Caco-2 (cell line): ENCODE measurements at regions not wholly inside any gene's neighbourhood (a gene's known extent, or its start where the extent isn't known, plus 50 kb on each side); places are given as distances from the start of the nearest gene placed in this dataset.

Experiments
- BruUV-seq: library from RNA; stranded (reverse); fragments of 400-500 nt; replicated peaks from 2 replicates; lab custom pipeline; 2021; lab: Mats Ljungman, UMichigan
- CTCF ChIA-PET: fragments of 300-600 bp; sonication (Branson Sonifier 250); formaldehyde crosslinking; loops from one replicate; lab custom pipeline; 2022; ENCODE audit warnings: antibody characterized with exemption; lab: Charles Lee
- POLR2A ChIA-PET: fragments of 300-600 bp; sonication (Branson Sonifier 250); formaldehyde crosslinking; loops from one replicate; lab custom pipeline; 2022; ENCODE audit warnings: antibody characterized with exemption; lab: Charles Lee
- DNase-seq, 2 experiments: peaks; one replicate each; pipeline versions ENCODE4 v3.0.0 to v3.0.0-alpha.2; 2020 to 2022
- H3K27me3 ChIP-seq: replicated peaks from 2 replicates; pipeline ENCODE4 v1.6.0; 2011; ENCODE audit warnings: low read length; ENCODE audit not compliant: control insufficient read depth, insufficient read depth
- H3K36me3 ChIP-seq: 2 replicates; pipeline ENCODE4 v1.5.1; 2011; ENCODE audit warnings: low read length; ENCODE audit not compliant: control insufficient read depth, insufficient read depth
- H3K4me1 ChIP-seq: fragments of 250-450 bp; sonication (Bioruptor Pico); 2 replicates; pipeline ENCODE4 v1.5.1; 2020; ENCODE audit warnings: mild to moderate bottlenecking
- H3K4me3 ChIP-seq: 2 replicates; pipeline ENCODE4 v1.5.1; 2011; ENCODE audit warnings: low read depth, mild to moderate bottlenecking, control low read depth, low read length
- H3K9me3 ChIP-seq: fragments of 250-450 bp; sonication (Bioruptor Pico); 2 replicates; pipeline ENCODE4 v1.5.1; 2020; ENCODE audit warnings: mild to moderate bottlenecking, moderate library complexity
- H3K27ac Mint-ChIP-seq: one replicate; pipeline ENCODE4 v1.8.0; 2022; ENCODE audit warnings: mixed read lengths; ENCODE audit not compliant: unreplicated experiment
- H3K27me3 Mint-ChIP-seq: one replicate; pipeline ENCODE4 v1.8.0; 2022; ENCODE audit warnings: mixed read lengths; ENCODE audit not compliant: insufficient read depth, unreplicated experiment
- H3K36me3 Mint-ChIP-seq: one replicate; pipeline ENCODE4 v1.8.0; 2022; ENCODE audit warnings: mild to moderate bottlenecking, mixed read lengths; ENCODE audit not compliant: insufficient read depth, unreplicated experiment
- H3K4me1 Mint-ChIP-seq: one replicate; pipeline ENCODE4 v1.8.0; 2022; ENCODE audit warnings: low read depth, mixed read lengths; ENCODE audit not compliant: unreplicated experiment
- H3K4me3 Mint-ChIP-seq: one replicate; pipeline ENCODE4 v1.8.0; 2022; ENCODE audit warnings: mild to moderate bottlenecking, moderate library complexity, mixed read lengths; ENCODE audit not compliant: unreplicated experiment
- H3K9me3 Mint-ChIP-seq: one replicate; pipeline ENCODE4 v1.8.0; 2022; ENCODE audit warnings: mixed read lengths; ENCODE audit not compliant: unreplicated experiment
- CTCF ChIP-seq, 2 experiments: fragments of 200-600 bp in 1 of 2; IDR thresholded peaks; 1 replicate in 1 of 2; 2 replicates in 1 of 2; pipeline versions ENCODE4 v1.5.1 to v1.8.0; 2011 to 2022; ENCODE audit warnings: antibody characterized with exemption in 1 of 2, control low read depth in 1 of 2, inconsistent platforms in 1 of 2, low read depth in 1 of 2, low read length in 1 of 2, mild to moderate bottlenecking in 1 of 2, moderate library complexity in 1 of 2; ENCODE audit not compliant: insufficient read depth in 1 of 2, severe bottlenecking in 1 of 2, unreplicated experiment in 1 of 2
- intact Hi-C: fragments of 100-400 bp; cut with micrococcal nuclease; formaldehyde crosslinking; loops from one replicate; pipeline ENCODE4 v1.10.0; 2022; ENCODE audit not compliant: unreplicated experiment

GRCh38 chr5:29935371-29935770, 1258.1 kb upstream of the CDH6 start:
- POLR2A ChIA-PET: no interaction called here

GRCh38 chr5:29930316-29930715, 1263.2 kb upstream of the CDH6 start:
- no peaks in the 10 kb centered on the region for H3K27me3 ChIP-seq
- no TSS peak for BruUV-seq
- Mint-ChIP-seq H3K9me3 (no peaks in the 10 kb centered on the region), H3K4me3 (no peak overlapping the region), H3K27ac (no peak overlapping the region), H3K36me3 (no peaks in the 10 kb centered on the region), H3K4me1 (no peaks in the 10 kb centered on the region), H3K27me3 (no peaks in the 10 kb centered on the region)
- intact Hi-C loops: no loop called here
- ChIA-PET CTCF (no interaction called here), POLR2A (no interaction called here)
- H3K36me3 ChIP-seq: no peaks in the 10 kb centered on the region
- H3K4me3 ChIP-seq: no peak overlapping the region
- H3K4me1 ChIP-seq: 0 out of 2 replicates have a peak, but pooled peaks cover 3% of the 10 kb centered on the region
- no peak for DNase-seq
- no peak for TF ChIP-seq CTCF (IDR thresholded peaks at IDR 0.05; ENCODE audit: insufficient read depth in 1 of 2, low read depth in 1 of 2, low read length in 1 of 2, severe bottlenecking in 1 of 2, unreplicated experiment in 1 of 2)
- no peaks in the 10 kb centered on the region for H3K9me3 ChIP-seq

More at GRCh38 chr5:29935371-29935770, 1258.1 kb upstream of the CDH6 start:
- Mint-ChIP-seq H3K9me3 (no peaks in the 10 kb centered on the region), H3K27me3 (no peaks in the 10 kb centered on the region), H3K4me1 (no peaks in the 10 kb centered on the region), H3K4me3 (no peak overlapping the region), H3K27ac (no peak overlapping the region), H3K36me3 (no peaks in the 10 kb centered on the region)
- intact Hi-C loops: no loop called here
- H3K4me1 ChIP-seq: 0 out of 2 replicates have a peak, but pooled peaks cover 3% of the 10 kb centered on the region
- H3K27me3 ChIP-seq: no peaks in the 10 kb centered on the region
- CTCF ChIA-PET: no interaction called here
- H3K4me3 ChIP-seq: no peak overlapping the region
- H3K36me3 ChIP-seq: no peaks in the 10 kb centered on the region
- TF ChIP-seq CTCF (IDR thresholded peaks at IDR 0.05; ENCODE audit: insufficient read depth in 1 of 2, low read depth in 1 of 2, low read length in 1 of 2, severe bottlenecking in 1 of 2, unreplicated experiment in 1 of 2): no peak
- no peaks in the 10 kb centered on the region for H3K9me3 ChIP-seq
- no TSS peak for BruUV-seq
- DNase-seq: no peak

DNA sequence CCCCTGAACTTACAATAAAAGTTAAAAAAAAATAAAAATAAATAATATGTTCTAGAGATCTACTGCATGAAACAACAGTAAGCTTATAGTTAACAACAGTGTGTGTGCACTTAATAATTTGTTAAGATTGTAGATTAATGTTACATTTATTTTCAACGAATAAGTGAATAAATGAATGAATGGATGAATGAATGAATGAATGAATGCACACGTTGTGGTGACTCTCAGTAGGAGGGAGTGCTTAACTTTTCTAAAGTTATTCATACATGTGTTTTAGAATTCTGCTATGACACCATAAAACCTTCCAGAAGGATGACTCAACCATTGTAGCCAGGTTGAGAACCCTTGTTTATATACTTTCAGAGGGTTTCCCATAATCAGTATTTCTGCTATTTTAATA, 1269.4 kb upstream of the CDH6 start:
- no TSS peak for BruUV-seq
- POLR2A ChIA-PET: no interaction called here
- Mint-ChIP-seq H3K27ac (no peak overlapping the region), H3K4me1 (no peaks in the 10 kb centered on the region), H3K4me3 (no peak overlapping the region), H3K9me3 (no peaks in the 10 kb centered on the region), H3K36me3 (no peaks in the 10 kb centered on the region), H3K27me3 (no peaks in the 10 kb centered on the region)
- Histone ChIP-seq H3K4me1 (no peaks in the 10 kb centered on the region), H3K9me3 (no peaks in the 10 kb centered on the region), H3K36me3 (no peaks in the 10 kb centered on the region), H3K27me3 (no peaks in the 10 kb centered on the region), H3K4me3 (no peak overlapping the region)
- CTCF ChIA-PET: no interaction called here
- no peak for TF ChIP-seq CTCF (IDR thresholded peaks at IDR 0.05; ENCODE audit: insufficient read depth in 1 of 2, low read depth in 1 of 2, low read length in 1 of 2, severe bottlenecking in 1 of 2, unreplicated experiment in 1 of 2)
- DNase-seq: no peak
- intact Hi-C loops: no loop called here
